ENCODE measurements at regions not wholly inside any gene's neighbourhood (a gene's known extent, or its start where the extent isn't known, plus 50 kb on each side); places are given as distances from the start of the nearest gene placed in this dataset.

DNA sequence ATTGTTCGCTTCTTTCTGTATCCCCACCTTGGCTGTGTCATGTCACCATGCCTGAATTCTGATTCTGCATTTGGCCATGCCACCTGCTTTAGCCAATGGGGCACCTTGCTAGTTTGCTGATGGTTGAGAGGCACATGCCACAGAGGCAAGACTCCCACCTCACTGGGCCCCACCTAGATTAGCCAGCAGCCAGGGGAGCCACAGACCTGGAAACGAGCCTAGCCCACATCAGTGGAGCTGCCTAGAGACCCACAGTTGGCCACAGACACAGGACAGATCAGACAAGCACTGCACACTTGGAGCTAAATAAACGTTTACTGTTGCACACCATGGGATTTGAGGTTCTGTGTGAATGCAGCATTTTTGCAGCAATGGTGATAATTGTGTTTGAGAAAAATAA lies 252.1 kb downstream of the LURAP1L start (continued):
- TF ChIP-seq, protein P1, sequence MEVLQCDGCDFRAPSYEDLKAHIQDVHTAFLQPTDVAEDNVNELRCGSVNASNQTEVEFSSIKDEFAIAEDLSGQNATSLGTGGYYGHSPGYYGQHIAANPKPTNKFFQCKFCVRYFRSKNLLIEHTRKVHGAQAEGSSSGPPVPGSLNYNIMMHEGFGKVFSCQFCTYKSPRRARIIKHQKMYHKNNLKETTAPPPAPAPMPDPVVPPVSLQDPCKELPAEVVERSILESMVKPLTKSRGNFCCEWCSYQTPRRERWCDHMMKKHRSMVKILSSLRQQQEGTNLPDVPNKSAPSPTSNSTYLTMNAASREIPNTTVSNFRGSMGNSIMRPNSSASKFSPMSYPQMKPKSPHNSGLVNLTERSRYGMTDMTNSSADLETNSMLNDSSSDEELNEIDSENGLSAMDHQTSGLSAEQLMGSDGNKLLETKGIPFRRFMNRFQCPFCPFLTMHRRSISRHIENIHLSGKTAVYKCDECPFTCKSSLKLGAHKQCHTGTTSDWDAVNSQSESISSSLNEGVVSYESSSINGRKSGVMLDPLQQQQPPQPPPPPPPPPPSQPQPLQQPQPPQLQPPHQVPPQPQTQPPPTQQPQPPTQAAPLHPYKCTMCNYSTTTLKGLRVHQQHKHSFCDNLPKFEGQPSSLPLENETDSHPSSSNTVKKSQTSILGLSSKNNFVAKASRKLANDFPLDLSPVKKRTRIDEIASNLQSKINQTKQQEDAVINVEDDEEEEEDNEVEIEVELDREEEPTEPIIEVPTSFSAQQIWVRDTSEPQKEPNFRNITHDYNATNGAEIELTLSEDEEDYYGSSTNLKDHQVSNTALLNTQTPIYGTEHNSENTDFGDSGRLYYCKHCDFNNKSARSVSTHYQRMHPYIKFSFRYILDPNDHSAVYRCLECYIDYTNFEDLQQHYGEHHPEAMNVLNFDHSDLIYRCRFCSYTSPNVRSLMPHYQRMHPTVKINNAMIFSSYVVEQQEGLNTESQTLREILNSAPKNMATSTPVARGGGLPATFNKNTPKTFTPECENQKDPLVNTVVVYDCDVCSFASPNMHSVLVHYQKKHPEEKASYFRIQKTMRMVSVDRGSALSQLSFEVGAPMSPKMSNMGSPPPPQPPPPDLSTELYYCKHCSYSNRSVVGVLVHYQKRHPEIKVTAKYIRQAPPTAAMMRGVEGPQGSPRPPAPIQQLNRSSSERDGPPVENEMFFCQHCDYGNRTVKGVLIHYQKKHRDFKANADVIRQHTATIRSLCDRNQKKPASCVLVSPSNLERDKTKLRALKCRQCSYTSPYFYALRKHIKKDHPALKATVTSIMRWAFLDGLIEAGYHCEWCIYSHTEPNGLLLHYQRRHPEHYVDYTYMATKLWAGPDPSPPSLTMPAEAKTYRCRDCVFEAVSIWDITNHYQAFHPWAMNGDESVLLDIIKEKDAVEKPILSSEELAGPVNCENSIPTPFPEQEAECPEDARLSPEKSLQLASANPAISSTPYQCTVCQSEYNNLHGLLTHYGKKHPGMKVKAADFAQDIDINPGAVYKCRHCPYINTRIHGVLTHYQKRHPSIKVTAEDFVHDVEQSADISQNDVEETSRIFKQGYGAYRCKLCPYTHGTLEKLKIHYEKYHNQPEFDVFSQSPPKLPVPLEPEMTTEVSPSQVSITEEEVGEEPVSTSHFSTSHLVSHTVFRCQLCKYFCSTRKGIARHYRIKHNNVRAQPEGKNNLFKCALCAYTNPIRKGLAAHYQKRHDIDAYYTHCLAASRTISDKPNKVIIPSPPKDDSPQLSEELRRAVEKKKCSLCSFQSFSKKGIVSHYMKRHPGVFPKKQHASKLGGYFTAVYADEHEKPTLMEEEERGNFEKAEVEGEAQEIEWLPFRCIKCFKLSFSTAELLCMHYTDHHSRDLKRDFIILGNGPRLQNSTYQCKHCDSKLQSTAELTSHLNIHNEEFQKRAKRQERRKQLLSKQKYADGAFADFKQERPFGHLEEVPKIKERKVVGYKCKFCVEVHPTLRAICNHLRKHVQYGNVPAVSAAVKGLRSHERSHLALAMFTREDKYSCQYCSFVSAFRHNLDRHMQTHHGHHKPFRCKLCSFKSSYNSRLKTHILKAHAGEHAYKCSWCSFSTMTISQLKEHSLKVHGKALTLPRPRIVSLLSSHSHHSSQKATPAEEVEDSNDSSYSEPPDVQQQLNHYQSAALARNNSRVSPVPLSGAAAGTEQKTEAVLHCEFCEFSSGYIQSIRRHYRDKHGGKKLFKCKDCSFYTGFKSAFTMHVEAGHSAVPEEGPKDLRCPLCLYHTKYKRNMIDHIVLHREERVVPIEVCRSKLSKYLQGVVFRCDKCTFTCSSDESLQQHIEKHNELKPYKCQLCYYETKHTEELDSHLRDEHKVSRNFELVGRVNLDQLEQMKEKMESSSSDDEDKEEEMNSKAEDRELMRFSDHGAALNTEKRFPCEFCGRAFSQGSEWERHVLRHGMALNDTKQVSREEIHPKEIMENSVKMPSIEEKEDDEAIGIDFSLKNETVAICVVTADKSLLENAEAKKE (CRISPR knock-in tag; IDR thresholded peaks at IDR 0.05) = no peak
- no peak for TF ChIP-seq STAT1 (IDR thresholded peaks at IDR 0.05; ENCODE audit: unreplicated experiment)
- no peak for TF ChIP-seq POLR2AphosphoS5 (IDR thresholded peaks at IDR 0.05; ENCODE audit: low read depth)
- TF ChIP-seq EZH2phosphoT487 (IDR thresholded peaks at IDR 0.05; ENCODE audit: unreplicated experiment) = no peak
- no peak for TF ChIP-seq NANOG (IDR thresholded peaks at IDR 0.05; ENCODE audit: borderline replicate concordance)
- no peak for TF ChIP-seq JUNB (IDR thresholded peaks at IDR 0.05; ENCODE audit: unreplicated experiment)
- TF ChIP-seq, protein P2, sequence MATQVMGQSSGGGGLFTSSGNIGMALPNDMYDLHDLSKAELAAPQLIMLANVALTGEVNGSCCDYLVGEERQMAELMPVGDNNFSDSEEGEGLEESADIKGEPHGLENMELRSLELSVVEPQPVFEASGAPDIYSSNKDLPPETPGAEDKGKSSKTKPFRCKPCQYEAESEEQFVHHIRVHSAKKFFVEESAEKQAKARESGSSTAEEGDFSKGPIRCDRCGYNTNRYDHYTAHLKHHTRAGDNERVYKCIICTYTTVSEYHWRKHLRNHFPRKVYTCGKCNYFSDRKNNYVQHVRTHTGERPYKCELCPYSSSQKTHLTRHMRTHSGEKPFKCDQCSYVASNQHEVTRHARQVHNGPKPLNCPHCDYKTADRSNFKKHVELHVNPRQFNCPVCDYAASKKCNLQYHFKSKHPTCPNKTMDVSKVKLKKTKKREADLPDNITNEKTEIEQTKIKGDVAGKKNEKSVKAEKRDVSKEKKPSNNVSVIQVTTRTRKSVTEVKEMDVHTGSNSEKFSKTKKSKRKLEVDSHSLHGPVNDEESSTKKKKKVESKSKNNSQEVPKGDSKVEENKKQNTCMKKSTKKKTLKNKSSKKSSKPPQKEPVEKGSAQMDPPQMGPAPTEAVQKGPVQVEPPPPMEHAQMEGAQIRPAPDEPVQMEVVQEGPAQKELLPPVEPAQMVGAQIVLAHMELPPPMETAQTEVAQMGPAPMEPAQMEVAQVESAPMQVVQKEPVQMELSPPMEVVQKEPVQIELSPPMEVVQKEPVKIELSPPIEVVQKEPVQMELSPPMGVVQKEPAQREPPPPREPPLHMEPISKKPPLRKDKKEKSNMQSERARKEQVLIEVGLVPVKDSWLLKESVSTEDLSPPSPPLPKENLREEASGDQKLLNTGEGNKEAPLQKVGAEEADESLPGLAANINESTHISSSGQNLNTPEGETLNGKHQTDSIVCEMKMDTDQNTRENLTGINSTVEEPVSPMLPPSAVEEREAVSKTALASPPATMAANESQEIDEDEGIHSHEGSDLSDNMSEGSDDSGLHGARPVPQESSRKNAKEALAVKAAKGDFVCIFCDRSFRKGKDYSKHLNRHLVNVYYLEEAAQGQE (IDR thresholded peaks at IDR 0.05; ENCODE audit: unreplicated experiment) = no peak
- TF ChIP-seq, protein P3, sequence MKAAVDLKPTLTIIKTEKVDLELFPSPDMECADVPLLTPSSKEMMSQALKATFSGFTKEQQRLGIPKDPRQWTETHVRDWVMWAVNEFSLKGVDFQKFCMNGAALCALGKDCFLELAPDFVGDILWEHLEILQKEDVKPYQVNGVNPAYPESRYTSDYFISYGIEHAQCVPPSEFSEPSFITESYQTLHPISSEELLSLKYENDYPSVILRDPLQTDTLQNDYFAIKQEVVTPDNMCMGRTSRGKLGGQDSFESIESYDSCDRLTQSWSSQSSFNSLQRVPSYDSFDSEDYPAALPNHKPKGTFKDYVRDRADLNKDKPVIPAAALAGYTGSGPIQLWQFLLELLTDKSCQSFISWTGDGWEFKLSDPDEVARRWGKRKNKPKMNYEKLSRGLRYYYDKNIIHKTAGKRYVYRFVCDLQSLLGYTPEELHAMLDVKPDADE (IDR thresholded peaks at IDR 0.05) = no peak
- TF ChIP-seq ZNF114 (CRISPR knock-in tag; IDR thresholded peaks at IDR 0.05) = no peak

Measured in GM23338 (cell line).